HL-60 (cell line): ENCODE measurements at regions not wholly inside any gene's neighbourhood (a gene's known extent, or its start where the extent isn't known, plus 50 kb on each side); places are given as distances from the start of the nearest gene placed in this dataset.

Source experiments
- DNase-seq, 2 experiments: peaks; one replicate each; pipeline ENCODE4 v3.0.0-alpha.2; 2010 to 2020; ENCODE audit warnings: low read depth in 1 of 2, low spot score in 1 of 2
- H3K27ac ChIP-seq: fragments of 250-450 bp; sonication (Bioruptor Pico); replicated peaks from 2 replicates; pipeline ENCODE4 v1.5.1; 2020; ENCODE audit warnings: mild to moderate bottlenecking, moderate library complexity
- H3K27me3 ChIP-seq: fragments of 250-450 bp; sonication (Bioruptor Pico); 2 replicates; pipeline ENCODE4 v1.5.1; 2021; ENCODE audit warnings: mild to moderate bottlenecking, moderate library complexity; ENCODE audit not compliant: insufficient read depth, poor library complexity, severe bottlenecking
- H3K4me3 ChIP-seq: replicated peaks from 2 replicates; pipeline ENCODE4 v1.5.1; 2011; ENCODE audit warnings: mild to moderate bottlenecking, control low read depth, low read length; ENCODE audit not compliant: insufficient read depth
- GABPA ChIP-seq: IDR thresholded peaks from 2 replicates; pipeline ENCODE4 v1.6.1; 2012; ENCODE audit warnings: low read depth
- POLR2AphosphoS5 ChIP-seq: IDR thresholded peaks from 2 replicates; pipeline ENCODE4 v1.6.1; 2012; ENCODE audit warnings: low read depth
- SPI1 ChIP-seq: IDR thresholded peaks from 2 replicates; pipeline ENCODE4 v1.6.1; 2012; ENCODE audit warnings: low read depth, mild to moderate bottlenecking, borderline replicate concordance
- TF ChIP-seq, protein P1 (sequence below): IDR thresholded peaks from 2 replicates; pipeline ENCODE4 v1.6.1; 2012; ENCODE audit warnings: low read depth; ENCODE audit not compliant: insufficient replicate concordance
- TF ChIP-seq, protein P2 (sequence below): IDR thresholded peaks from one replicate; pipeline ENCODE4 v1.5.1; 2011; ENCODE audit warnings: low read length, control low read depth, inconsistent platforms; ENCODE audit not compliant: insufficient read depth

DNA sequence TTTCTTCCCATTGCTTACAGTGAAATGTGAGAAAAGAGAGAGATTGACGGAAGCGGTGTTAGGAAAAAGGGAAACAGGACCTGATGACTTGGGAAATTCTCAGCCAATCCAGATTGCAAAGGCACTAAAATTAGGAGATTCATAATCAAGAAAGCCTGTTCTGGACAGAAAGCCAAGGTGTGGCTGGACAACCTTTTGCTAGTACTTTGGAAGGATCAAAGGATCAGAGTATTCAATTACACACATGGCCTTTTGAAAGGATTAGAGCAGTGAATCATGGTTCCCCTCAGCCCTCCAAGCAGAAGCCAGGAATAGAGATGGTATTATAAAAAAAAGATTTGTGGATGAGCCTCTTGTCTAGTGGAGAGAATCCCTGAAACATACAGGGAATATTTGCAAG, 669.8 kb upstream of the ADAMTS5 start:
- Histone ChIP-seq H3K27me3 (no peaks in the 10 kb centered on the region), H3K4me3 (no peak overlapping the region), H3K27ac (no peak overlapping the region)
- TF ChIP-seq, protein P1, sequence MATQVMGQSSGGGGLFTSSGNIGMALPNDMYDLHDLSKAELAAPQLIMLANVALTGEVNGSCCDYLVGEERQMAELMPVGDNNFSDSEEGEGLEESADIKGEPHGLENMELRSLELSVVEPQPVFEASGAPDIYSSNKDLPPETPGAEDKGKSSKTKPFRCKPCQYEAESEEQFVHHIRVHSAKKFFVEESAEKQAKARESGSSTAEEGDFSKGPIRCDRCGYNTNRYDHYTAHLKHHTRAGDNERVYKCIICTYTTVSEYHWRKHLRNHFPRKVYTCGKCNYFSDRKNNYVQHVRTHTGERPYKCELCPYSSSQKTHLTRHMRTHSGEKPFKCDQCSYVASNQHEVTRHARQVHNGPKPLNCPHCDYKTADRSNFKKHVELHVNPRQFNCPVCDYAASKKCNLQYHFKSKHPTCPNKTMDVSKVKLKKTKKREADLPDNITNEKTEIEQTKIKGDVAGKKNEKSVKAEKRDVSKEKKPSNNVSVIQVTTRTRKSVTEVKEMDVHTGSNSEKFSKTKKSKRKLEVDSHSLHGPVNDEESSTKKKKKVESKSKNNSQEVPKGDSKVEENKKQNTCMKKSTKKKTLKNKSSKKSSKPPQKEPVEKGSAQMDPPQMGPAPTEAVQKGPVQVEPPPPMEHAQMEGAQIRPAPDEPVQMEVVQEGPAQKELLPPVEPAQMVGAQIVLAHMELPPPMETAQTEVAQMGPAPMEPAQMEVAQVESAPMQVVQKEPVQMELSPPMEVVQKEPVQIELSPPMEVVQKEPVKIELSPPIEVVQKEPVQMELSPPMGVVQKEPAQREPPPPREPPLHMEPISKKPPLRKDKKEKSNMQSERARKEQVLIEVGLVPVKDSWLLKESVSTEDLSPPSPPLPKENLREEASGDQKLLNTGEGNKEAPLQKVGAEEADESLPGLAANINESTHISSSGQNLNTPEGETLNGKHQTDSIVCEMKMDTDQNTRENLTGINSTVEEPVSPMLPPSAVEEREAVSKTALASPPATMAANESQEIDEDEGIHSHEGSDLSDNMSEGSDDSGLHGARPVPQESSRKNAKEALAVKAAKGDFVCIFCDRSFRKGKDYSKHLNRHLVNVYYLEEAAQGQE, result no peak
- no peak for DNase-seq

DNA sequence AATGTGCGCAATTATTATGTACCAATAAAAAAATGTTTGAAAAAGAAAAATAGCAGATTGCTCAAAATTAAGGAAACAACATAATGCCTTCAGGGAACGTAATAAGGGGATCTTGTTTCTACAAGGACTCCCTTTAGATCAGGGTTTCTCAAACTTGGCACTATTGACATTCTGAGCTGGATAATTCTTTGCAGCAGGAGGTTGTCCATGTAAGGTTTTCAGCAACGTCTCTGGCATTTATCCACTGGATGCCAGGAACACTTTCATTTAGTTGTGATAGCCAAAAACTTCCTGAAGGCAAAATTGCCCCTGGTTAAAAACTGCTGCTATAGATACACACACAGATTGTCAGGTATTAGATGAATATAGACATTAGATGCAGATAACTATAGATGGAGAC, 666.7 kb upstream of the ADAMTS5 start:
- Histone ChIP-seq H3K4me3 (no peak overlapping the region), H3K27me3 (no peaks in the 10 kb centered on the region), H3K27ac (no peak overlapping the region)
- TF ChIP-seq, protein P1, result no peak
- no peak for TF ChIP-seq GABPA
- TF ChIP-seq, protein P2, sequence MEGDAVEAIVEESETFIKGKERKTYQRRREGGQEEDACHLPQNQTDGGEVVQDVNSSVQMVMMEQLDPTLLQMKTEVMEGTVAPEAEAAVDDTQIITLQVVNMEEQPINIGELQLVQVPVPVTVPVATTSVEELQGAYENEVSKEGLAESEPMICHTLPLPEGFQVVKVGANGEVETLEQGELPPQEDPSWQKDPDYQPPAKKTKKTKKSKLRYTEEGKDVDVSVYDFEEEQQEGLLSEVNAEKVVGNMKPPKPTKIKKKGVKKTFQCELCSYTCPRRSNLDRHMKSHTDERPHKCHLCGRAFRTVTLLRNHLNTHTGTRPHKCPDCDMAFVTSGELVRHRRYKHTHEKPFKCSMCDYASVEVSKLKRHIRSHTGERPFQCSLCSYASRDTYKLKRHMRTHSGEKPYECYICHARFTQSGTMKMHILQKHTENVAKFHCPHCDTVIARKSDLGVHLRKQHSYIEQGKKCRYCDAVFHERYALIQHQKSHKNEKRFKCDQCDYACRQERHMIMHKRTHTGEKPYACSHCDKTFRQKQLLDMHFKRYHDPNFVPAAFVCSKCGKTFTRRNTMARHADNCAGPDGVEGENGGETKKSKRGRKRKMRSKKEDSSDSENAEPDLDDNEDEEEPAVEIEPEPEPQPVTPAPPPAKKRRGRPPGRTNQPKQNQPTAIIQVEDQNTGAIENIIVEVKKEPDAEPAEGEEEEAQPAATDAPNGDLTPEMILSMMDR, result no peak
- no peak for DNase-seq

DNA sequence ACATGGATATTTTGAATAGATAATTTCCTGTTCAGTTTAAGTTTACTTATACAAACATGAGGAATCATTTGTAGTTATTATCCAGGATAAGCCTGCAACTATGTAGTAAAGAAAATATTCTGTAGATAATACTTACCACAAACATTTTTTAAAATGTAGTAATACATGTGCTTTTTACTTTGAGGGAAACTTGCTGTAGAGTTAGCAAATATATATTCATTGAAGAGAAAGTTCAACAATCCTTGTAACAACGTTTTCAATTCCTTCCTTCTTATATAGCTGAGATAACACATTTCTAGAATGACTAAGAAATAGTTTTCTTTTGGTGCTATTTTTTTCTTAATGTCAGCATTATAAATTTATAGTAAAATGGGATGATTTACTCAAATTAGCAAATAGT, 664.6 kb upstream of the ADAMTS5 start:
- DNase-seq, result no peak
- Histone ChIP-seq H3K4me3 (no peak overlapping the region), H3K27ac (no peak overlapping the region), H3K27me3 (no peaks in the 10 kb centered on the region)
- TF ChIP-seq GABPA, result no peak
- TF ChIP-seq POLR2AphosphoS5, result no peak
- TF ChIP-seq, protein P1, result no peak
- TF ChIP-seq, protein P2, result no peak
- no peak for TF ChIP-seq SPI1

DNA sequence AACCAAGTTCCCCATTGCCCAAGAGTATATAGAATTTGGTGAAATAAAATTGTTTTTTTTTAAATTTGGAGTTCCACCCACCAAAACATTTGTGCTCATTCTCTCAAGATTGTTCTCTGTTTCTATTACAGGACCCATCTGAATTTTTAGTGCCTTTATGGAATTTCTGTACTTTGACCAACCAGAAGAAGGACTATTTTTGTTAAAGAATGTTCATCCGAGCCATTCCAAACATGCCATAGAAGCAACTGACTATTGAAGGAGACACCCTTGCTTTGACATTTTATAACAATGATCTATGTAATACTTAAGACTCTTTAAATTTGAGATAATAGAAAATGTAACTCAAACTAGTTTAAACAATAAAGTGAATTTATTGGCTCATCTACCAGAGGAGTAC, 655.7 kb upstream of the ADAMTS5 start:
- Histone ChIP-seq H3K4me3 (no peak overlapping the region), H3K27ac (no peak overlapping the region), H3K27me3 (no peaks in the 10 kb centered on the region)
- TF ChIP-seq GABPA (no peak), POLR2AphosphoS5 (no peak), SPI1 (no peak)
- TF ChIP-seq, protein P1, result no peak
- TF ChIP-seq, protein P2, result no peak
- no peak for DNase-seq
